KG1 (cell line): ENCODE measurements at regions not wholly inside any gene's neighbourhood (a gene's known extent, or its start where the extent isn't known, plus 50 kb on each side); places are given as distances from the start of the nearest gene placed in this dataset.

Experiments used
- DNase-seq: peaks from one replicate; lab custom pipeline; 2025; lab: John Stamatoyannopoulos, UW

DNA sequence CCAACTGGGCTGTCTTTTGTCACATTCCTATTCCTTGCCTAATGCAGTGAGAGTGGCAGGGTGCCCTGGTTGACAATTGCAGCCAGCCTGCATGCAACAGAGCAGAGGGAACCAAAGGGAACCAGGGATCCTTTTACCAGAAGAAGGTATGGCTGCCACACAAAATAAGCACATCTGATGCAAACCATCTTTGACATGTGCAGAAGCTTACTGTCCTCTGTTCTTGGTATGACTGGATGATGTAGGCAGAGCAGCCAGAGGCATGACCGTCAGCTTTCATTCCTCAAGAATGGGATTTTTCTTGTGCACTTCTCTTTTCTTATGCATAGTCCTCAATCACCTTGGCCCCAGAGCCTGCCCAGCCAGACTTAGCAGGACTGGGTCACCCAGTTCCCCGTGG is 116.1 kb downstream of the UQCRFS1 start:
- DNase-seq: no peak

GRCh38 chr19:29093553-29093908 is 119.4 kb downstream of the UQCRFS1 start:
- DNase-seq: no peak

DNA sequence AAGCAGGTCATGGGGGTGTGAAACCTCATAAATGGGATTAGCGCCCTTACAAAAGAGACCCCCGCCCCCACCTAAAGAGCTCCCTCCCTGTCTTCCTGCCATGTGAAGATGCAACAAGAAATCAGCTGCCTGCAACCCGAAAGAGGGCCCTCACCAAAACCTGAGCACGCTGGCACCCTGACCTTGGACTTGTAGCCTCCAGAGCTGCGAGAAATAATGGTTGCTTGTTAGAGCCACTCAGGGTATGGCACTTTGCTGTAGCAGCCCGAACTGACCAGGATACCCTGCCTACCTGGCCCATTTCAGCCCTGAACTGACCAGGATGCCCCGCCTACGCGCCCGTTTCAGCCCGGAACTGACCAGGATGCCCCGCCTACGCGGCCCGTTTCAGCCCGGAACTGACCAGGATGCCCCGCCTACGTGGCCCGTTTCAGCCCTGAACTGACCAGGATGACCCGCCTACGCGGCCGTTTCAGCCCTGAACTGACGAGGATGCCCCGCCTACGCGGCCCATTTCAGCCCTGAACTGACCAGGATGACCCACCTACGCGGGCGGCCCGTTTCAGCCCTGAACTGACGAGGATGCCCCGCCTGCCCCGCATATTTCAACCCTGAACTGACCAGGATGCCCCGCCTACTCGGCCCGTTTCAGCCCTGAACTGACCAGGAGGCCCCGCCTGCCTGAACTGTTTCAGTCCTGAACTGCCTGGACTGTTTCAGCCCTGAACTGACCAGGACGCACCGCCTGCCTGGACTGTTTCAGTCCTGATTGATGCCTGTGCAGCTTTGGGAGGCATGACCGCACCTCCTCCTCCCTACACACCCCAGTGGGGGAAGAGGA is 120.0 kb downstream of the UQCRFS1 start:
- no peak for DNase-seq

DNA sequence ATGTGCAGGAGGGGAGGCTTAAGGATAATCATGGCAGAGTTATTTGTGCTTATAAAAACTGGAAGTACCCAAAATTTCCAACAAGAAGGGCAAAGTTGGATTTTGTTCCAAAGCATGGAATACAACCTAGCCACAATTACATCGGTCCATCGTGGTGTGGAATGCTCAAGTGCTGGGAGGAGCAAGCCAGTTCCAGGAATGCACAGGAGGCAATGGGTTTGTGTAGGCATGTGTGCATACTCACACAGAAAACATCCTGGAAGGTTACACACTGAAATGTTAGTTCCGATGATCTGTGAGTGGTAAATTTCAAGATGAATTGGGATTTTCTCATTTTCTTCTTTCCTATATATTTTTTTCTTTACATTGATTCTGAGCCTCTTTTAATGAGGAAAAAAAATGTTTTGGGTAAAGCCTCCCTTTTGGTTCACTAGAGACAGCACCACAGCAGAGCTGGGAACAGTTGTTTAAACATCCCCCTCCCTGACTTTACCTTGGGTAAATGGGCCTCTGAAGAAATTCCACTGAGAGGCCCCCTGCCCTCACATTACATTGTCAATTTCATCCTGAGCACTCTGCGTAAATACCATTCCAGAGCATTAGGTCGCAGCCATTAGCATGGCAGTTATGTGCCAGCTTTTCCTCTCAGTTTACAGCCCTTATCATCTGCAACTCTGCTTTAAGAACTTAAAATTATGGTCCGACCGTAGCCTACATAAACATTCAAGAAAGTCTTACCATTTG is 122.0 kb downstream of the UQCRFS1 start:
- no peak for DNase-seq

DNA sequence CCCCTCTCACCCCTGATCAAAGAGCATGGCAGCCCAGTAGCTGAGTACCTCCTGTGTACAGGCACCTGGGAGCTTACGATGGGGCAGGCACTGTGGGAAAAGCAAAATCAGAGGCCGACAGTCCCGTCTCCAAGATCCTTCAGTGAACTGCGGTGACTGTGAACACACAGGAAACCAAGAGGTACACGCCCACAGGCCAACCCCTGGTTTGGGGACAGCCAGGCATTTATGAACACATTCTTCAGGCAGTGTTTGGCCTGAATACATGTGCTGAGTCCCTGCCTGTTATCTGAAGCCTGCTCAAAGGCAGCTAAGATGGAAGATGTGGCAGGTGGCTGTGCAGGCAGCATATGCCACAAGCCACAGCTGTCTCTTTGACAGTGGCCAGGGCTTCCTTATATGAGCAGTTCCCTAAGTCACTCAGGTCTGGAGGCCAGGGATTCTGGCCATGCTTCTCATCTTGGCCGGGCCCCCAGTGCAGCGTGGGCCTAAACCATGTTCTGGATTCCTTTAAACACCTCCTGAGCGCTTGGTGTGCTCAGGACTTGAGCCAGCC is 123.6 kb downstream of the UQCRFS1 start:
- no peak for DNase-seq

- DNase-seq: no peak
Observed at GRCh38 chr19:29088761-29089160, 124.2 kb downstream of the UQCRFS1 start.

GRCh38 chr19:29086646-29087045 is 126.3 kb downstream of the UQCRFS1 start:
- no peak for DNase-seq

- no peak for DNase-seq
Observed at GRCh38 chr19:29086182-29086581, 126.8 kb downstream of the UQCRFS1 start.

DNA sequence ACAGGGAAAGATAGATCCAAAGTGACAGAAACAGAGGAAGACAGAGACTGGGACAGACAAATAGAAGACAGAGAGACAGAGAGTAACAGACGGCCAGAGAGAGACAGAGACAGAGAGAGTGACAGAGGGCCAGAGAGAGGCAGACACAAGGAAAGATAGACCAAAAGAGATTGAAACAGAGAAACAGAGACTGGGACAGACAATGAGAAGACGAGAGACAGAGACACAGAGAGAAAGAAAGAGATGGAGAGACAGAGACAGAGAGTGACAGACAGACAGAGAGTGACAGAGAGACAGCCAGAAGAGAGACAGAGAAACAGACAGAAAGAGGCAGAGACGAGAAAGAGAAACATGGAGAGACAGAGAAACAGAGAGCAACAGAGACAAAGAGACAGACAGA is 127.3 kb downstream of the UQCRFS1 start:
- no peak for DNase-seq

GRCh38 chr19:29085206-29085605 is 127.7 kb downstream of the UQCRFS1 start:
- DNase-seq: no peak

DNA sequence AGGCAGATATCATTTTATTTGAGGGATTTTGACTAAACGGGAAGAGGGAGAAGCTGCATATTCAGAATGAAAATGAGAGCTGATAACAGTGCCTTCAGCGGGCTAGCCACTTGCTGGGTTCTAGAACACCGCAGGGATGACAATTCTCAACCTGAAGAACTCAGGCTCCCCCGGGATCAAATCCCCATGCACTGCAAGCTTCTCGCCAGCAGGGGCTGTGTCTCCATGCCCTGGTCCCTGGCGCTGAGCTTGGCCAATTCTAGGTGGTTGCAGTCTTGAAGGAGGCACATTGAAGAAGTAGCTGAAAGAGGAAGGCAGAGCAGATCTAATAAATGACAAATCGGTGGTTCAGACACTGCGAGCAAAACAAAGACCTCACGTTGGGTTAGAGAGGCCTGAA is 128.7 kb downstream of the UQCRFS1 start:
- DNase-seq: no peak

GRCh38 chr19:29083863-29084262 is 129.1 kb downstream of the UQCRFS1 start:
- no peak for DNase-seq

DNA sequence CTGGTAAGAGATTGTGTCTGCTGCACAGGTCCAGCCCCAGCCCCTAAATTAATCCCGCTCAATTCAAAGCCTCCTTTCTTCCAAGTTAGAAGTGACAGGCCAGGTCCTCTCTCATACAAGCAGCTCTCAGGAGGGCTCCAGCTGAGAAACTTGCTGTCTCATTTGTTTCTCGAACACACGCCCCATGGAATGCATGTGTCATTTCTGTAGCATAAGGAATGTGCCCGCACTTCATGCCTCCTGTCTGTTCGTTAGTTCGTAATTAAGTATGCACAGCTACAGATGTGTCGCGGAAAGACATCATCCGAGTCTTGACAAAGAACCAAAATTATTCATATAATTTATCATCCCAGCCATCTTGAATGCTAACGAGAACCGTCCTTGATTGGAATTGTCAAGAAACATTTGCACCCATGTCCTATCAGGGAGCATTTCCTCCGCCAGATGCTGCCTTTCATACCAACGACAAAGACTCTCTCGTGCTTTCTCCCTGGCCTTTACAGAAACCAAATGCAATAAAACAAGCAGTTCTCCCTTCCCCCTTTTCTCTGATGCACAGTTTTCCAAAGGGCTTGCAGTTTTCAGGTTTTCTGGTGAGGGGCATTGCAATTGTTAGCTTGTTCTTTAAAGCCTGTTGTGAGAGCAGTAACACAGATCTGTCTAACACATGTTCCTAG is 133.5 kb downstream of the UQCRFS1 start:
- no peak for DNase-seq

DNA sequence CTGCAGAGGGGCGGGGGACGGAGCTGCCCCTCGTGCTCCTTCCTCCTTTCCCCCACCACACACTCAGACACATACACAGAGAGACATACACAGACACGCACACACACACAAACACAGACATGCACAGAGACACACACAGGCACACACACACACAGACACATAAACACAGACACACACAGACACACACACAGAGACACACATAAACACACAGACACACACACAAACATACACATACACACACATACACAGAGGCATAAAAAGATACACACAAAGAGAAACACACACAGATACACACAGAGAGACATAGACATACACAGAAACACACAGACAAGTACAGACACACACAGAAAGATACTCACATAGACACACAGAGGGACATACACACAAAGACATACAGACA is 136.0 kb downstream of the UQCRFS1 start:
- DNase-seq: no peak

GRCh38 chr19:29076161-29076560 is 136.8 kb downstream of the UQCRFS1 start:
- no peak for DNase-seq

DNA sequence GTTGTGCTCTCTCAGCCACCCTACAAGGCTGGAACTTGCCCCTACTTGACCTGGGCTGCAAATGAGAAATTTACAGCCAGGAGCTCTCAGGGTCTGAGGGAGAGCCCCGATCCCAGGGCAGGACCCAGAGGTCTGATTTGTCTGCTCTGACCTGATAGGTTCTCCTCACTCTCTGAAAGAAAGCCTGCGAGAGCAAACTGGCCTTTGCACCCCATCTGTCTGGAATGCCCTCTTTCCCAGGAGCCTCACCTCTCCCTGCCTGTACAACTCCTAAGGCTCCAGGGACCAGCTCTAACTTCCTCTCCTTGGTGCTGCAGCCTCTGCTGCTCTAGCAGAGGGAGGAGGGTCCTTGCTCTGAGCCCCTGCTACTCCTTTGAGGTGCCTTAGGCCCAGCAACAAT is 137.8 kb downstream of the UQCRFS1 start:
- no peak for DNase-seq

DNA sequence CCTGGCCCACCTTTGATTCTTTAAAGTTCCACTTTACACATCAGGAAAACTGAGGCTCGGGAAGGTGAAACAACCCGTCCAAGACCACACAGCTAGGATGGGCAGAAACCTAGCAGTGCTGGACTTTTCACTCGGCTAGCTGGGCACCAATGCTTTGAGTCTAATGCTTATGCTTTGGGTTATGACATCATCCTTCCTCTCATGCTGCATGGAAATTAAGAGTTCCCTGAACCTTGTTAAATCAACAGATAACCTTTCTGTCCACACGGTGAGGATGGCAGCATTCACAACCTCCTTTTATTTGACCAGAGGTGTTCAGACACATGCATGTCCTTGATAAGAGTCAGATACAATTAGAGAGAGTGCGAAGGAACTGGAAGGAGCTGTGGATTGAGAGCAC is 138.4 kb downstream of the UQCRFS1 start:
- DNase-seq: no peak

DNA sequence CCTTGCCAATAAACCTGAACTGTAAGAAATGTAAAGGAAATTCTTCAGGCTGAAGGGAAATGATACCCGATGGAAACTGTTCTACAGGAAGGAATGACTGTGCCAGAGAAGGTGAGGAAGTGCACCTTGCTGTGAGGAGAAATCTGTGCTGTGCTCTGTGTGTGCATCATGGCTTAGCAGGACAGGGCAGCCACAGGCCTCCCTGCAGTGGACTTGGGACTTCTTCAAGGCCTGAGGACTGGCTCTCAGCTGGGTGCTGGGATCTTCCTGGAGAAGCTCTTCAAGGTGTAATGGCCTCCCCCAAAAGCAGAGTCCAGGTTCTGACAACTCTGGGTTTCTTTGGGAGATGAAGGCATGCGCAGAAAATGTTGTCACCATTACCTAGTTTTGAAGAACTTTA is 145.1 kb downstream of the UQCRFS1 start:
- no peak for DNase-seq

DNA sequence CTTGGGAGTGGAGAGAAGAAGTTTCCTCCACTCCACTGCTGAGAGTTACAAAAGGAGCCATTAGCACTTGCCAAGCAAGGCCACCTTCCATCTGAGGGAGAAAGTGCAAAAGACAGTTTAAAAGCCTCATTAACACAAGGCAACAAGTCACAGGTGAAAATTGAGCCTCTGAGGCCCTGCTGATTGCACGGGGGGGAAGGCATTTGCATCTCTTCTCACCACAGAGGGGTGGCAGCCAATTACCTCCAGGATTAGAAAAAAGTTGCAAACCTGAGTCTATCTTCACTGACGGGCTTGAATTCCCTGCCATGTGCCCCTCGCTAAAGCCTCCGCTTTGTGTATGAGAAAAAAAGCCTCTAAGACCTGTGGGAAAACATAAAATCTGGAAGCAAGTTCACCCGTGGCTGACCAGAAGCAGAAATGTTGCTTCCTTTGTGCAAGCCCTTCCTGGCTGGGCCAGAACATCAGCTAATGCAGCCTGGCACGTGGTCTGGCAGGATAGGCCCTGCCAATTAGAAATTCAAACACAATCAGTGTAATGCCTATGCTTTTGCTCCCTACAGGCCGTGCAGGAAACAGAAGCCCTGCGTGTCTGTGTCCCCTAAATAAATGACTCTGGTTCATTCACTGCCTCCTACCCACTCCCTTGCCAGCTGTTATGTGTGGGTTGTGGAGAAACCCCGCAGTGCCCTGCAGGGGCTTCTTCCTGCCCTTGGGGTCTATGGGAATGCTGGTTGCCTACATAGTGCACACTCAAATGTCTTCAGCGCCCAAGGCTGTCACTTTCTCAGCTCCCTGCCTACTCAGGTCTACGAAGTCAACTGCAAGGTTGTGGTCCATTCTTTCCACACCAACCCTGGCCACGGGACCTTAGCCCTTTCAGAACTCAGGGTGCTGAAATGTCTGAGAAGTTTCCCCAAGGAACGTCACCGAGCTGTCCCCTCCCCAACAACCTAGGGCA is 150.2 kb downstream of the UQCRFS1 start:
- DNase-seq: no peak

DNA sequence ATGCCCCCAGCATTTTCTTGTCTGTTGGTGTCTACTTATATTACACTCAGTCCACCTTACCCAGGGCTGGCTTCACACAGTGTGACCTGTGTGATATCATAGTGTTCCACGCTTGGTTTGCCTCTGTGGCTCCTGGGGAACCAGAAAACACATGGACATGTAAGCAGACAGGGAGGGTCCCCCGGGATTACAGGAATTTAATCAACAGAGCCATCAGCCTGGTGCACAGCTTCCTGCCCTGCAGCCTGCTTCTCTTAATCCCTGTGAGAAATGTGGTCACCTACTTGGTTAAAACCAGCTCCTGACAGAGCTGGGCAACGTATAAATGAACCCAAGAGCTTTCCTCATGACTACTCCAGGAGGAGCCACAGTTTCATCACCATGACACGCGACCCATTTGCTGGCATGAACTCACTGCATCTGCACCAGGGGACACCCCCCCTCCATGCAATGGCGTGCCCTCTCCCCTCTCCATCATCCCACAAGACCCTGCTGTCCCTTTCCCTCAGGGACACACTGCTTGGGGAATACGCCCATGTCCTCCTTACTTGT is 152.1 kb downstream of the UQCRFS1 start:
- DNase-seq: no peak

DNA sequence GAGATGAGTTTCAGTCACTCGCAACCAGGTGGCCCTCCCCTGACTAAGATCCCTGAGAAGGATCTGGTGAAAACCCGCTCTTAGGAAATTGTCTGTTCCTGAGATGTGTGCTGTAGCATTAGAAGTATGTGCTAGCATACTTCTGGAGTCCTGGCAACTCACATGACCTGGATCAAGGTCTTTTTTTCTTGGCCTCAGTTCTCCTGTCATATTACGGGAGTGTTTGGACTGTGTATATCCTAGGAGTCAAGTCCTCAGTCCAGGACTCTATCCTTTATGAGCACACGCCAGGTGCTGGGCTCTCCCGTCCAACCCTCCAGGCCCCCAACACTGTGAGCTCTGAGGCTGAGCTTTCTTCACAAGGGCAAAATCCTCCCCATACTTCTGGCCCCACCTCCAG is 156.4 kb downstream of the UQCRFS1 start:
- no peak for DNase-seq
